IPS DF 19.7 (cell line): ENCODE measurements at regions not wholly inside any gene's neighbourhood (a gene's known extent, or its start where the extent isn't known, plus 50 kb on each side); places are given as distances from the start of the nearest gene placed in this dataset.

ENCODE experiments used
- DNase-seq: peaks from one replicate; pipeline ENCODE4 v3.0.0-alpha.2; 2013; ENCODE audit warnings: low read depth, low spot score

GRCh38 chr13:26967119-26968038, 204.2 kb downstream of the USP12 start:
- no peak for DNase-seq

- no peak for DNase-seq
Observed at GRCh38 chr13:26966701-26967080, 204.9 kb downstream of the USP12 start.

- no peak for DNase-seq
Observed at GRCh38 chr13:26965952-26966700, 205.5 kb downstream of the USP12 start.

- DNase-seq, result no peak
Observed at GRCh38 chr13:26964278-26965250, 204.0 kb upstream of the GPR12 start.

- DNase-seq, result no peak
Observed at GRCh38 chr13:26962671-26963070, 202.1 kb upstream of the GPR12 start.

- no peak for DNase-seq
Observed at GRCh38 chr13:26961890-26962615, 201.5 kb upstream of the GPR12 start.

GRCh38 chr13:26957182-26957581, 196.6 kb upstream of the GPR12 start:
- DNase-seq, result no peak

GRCh38 chr13:26956522-26957142, 196.0 kb upstream of the GPR12 start:
- no peak for DNase-seq

GRCh38 chr13:26954976-26955375, 194.4 kb upstream of the GPR12 start:
- DNase-seq, result no peak

GRCh38 chr13:26953291-26953690, 192.7 kb upstream of the GPR12 start:
- DNase-seq, result no peak

GRCh38 chr13:26952551-26953143, 192.1 kb upstream of the GPR12 start:
- no peak for DNase-seq

- DNase-seq, result no peak
Observed at GRCh38 chr13:26951581-26952177, 191.1 kb upstream of the GPR12 start.

- DNase-seq, result no peak
Observed at GRCh38 chr13:26950968-26951367, 190.4 kb upstream of the GPR12 start.

GRCh38 chr13:26950546-26950945, 190.0 kb upstream of the GPR12 start:
- no peak for DNase-seq

- DNase-seq, result no peak
Observed at GRCh38 chr13:26949701-26950502, 189.3 kb upstream of the GPR12 start.

GRCh38 chr13:26948353-26948752, 187.8 kb upstream of the GPR12 start:
- no peak for DNase-seq

GRCh38 chr13:26946684-26947343, 186.2 kb upstream of the GPR12 start:
- DNase-seq, result peak; percentile 20

- DNase-seq, result no peak
Observed at GRCh38 chr13:26943748-26944147, 183.2 kb upstream of the GPR12 start.
